ENCODE measurements at regions not wholly inside any gene's neighbourhood (a gene's known extent, or its start where the extent isn't known, plus 50 kb on each side); places are given as distances from the start of the nearest gene placed in this dataset.

DNA sequence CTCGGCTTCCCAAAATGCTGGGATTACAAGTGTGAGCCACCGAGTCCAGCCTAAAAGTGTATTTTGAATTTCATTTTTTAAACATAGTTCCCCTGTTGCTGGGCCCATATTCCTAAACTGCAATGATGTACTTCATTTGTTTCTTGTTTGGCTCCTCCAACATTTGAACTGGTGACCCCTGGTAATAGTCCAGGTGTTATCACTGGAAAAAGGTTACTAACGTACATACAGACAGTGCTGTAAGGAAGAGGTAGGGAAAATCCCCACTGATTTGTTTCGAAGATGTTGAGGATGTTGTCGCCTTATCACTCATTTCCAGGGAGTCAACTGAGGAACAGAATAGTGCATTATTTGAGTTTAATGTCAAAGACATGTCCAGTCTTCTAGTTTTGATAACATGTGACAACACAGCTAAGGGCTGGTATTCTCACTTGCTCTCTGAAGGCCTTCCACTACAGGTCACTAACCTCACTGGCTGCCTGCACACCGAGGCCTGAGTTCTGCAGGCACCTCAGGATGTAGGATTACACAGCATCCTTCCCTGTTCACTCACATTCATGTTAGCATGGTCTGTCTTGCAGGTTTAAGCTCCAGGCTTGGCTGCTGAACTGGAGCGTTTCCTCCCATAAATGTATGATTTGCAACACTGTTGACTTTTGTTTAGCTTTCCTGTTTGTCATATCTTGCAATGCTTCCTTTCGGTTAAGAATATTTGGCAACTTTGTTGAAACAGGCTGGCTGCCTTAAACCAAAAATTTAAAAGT, 362.8 kb downstream of the INHBA start (continued):
- TF ChIP-seq, protein P1, sequence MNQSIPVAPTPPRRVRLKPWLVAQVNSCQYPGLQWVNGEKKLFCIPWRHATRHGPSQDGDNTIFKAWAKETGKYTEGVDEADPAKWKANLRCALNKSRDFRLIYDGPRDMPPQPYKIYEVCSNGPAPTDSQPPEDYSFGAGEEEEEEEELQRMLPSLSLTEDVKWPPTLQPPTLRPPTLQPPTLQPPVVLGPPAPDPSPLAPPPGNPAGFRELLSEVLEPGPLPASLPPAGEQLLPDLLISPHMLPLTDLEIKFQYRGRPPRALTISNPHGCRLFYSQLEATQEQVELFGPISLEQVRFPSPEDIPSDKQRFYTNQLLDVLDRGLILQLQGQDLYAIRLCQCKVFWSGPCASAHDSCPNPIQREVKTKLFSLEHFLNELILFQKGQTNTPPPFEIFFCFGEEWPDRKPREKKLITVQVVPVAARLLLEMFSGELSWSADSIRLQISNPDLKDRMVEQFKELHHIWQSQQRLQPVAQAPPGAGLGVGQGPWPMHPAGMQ (IDR thresholded peaks at IDR 0.05; ENCODE audit: borderline replicate concordance): no peak
- TF ChIP-seq POLR2AphosphoS5 (IDR thresholded peaks at IDR 0.05; ENCODE audit: low read length) (no peak), RBBP5 (conservative IDR thresholded peaks at IDR 0.05) (no peak), JUND (IDR thresholded peaks at IDR 0.05; ENCODE audit: low read depth, low read length) (no peak)
- TF ChIP-seq, protein P2, sequence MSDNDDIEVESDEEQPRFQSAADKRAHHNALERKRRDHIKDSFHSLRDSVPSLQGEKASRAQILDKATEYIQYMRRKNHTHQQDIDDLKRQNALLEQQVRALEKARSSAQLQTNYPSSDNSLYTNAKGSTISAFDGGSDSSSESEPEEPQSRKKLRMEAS (IDR thresholded peaks at IDR 0.05; ENCODE audit: low read depth, low read length): no peak

DNA sequence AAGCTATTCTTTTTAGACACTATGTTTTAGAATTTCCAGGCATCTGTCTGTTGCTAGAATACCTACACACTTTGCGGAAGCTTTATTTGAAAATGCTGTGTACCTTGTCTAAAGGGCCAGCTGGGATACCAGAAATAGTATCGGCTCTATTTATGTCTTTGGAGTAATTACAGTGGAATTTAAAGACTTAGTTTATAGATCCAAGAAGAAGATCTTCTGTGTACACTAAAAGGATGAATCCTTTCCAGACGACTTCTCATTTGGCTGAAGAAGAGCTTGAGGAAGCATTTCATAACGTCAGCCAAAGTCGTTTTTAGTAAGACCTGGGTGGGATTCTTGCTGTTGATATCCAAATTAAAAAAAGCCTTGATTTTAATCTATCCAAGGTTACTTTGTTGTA, 365.9 kb downstream of the INHBA start:
- BruUV-seq (replicated peaks): no TSS peak
- no peaks in the 10 kb centered on the region for H4K20me1 ChIP-seq (ENCODE audit: control insufficient read depth, insufficient read depth)
- no peaks in the 10 kb centered on the region for H3K36me3 ChIP-seq (ENCODE audit: control insufficient read depth in 2 of 2, insufficient read depth in 2 of 2, low read length in 1 of 2)
- H3K9me3 ChIP-seq (replicated peaks; ENCODE audit: control insufficient read depth, insufficient read depth, low read length): no peaks in the 10 kb centered on the region
- ATAC-seq: no peak
- no peak overlapping the region for H3K9ac ChIP-seq (ENCODE audit: control insufficient read depth, insufficient read depth, low read length)
- H3K27ac ChIP-seq (ENCODE audit: control insufficient read depth, insufficient read depth): no peak overlapping the region
- ChIA-PET RAD21 (ENCODE audit: unreplicated experiment) (no interaction called here), CTCF (interaction anchor here (0.6 to 1.7 kb wide), 2 partner anchors 8 to 368 kb away, joined by 3 to 5 read pairs; no protein-coding TSS in a partner anchor), SMC1A (ENCODE audit: uncharacterized antibody, unreplicated experiment) (interaction anchor here (0.9 kb wide), 1 partner anchor 18 kb away, joined by 3 read pairs; no protein-coding TSS in a partner anchor), POLR2A (no interaction called here)
- H3K27me3 ChIP-seq (replicated peaks in 1 of 2; ENCODE audit: control insufficient read depth in 2 of 2, insufficient read depth in 2 of 2, low read length in 1 of 2): no peaks in the 10 kb centered on the region
- H2AFZ ChIP-seq (ENCODE audit: control insufficient read depth, low read depth, low read length): no peak overlapping the region
- no peaks in the 10 kb centered on the region for H3K79me2 ChIP-seq (ENCODE audit: control insufficient read depth, insufficient read depth, low read length)
- intact Hi-C loops (cut with micrococcal nuclease; ENCODE audit: unreplicated experiment): no loop called here
- 40% methylated on average over 5 of the region's 5 CpGs for WGBS (ENCODE audit: insufficient coverage, insufficient replicate concordance, low lambda C conversion rate, missing lambda C conversion rate)
- DNase-seq (ENCODE audit: low read depth, low spot score): no peak
- H3K4me2 ChIP-seq (ENCODE audit: control insufficient read depth, insufficient read depth): no peak overlapping the region
- H3K4me3 ChIP-seq: no peak overlapping the region
- no peak for FAIRE-seq
- in situ Hi-C loops (cut with MboI): no loop called here
- H3K4me1 ChIP-seq (ENCODE audit: control insufficient read depth, insufficient read depth, low read length): no peaks in the 10 kb centered on the region
- TF ChIP-seq, protein P3, sequence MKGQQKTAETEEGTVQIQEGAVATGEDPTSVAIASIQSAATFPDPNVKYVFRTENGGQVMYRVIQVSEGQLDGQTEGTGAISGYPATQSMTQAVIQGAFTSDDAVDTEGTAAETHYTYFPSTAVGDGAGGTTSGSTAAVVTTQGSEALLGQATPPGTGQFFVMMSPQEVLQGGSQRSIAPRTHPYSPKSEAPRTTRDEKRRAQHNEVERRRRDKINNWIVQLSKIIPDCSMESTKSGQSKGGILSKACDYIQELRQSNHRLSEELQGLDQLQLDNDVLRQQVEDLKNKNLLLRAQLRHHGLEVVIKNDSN (IDR thresholded peaks at IDR 0.05; ENCODE audit: borderline replicate concordance, extremely low read length, insufficient read depth, low read depth, low read length): no peak
- TF ChIP-seq TCF12 (IDR thresholded peaks at IDR 0.05; ENCODE audit: low read depth, low read length) (no peak), IRF4 (IDR thresholded peaks at IDR 0.05; ENCODE audit: low read depth, low read length) (no peak), IKZF1 (conservative IDR thresholded peaks at IDR 0.05) (no peak), ZNF207 (IDR thresholded peaks at IDR 0.05; ENCODE audit: borderline replicate concordance) (no peak), EZH2 (IDR thresholded peaks at IDR 0.05; ENCODE audit: borderline replicate concordance, control insufficient read depth, low read depth, low read length) (no peak)
- TF ChIP-seq, protein P4, sequence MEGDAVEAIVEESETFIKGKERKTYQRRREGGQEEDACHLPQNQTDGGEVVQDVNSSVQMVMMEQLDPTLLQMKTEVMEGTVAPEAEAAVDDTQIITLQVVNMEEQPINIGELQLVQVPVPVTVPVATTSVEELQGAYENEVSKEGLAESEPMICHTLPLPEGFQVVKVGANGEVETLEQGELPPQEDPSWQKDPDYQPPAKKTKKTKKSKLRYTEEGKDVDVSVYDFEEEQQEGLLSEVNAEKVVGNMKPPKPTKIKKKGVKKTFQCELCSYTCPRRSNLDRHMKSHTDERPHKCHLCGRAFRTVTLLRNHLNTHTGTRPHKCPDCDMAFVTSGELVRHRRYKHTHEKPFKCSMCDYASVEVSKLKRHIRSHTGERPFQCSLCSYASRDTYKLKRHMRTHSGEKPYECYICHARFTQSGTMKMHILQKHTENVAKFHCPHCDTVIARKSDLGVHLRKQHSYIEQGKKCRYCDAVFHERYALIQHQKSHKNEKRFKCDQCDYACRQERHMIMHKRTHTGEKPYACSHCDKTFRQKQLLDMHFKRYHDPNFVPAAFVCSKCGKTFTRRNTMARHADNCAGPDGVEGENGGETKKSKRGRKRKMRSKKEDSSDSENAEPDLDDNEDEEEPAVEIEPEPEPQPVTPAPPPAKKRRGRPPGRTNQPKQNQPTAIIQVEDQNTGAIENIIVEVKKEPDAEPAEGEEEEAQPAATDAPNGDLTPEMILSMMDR (IDR thresholded peaks at IDR 0.05 in 2 of 3, conservative IDR thresholded peaks at IDR 0.05 in 1 of 3; ENCODE audit: control insufficient read depth in 2 of 3, extremely low read depth in 1 of 3, insufficient read depth in 1 of 3, low read depth in 3 of 3, low read length in 3 of 3): no peak
- TF ChIP-seq, protein P5, sequence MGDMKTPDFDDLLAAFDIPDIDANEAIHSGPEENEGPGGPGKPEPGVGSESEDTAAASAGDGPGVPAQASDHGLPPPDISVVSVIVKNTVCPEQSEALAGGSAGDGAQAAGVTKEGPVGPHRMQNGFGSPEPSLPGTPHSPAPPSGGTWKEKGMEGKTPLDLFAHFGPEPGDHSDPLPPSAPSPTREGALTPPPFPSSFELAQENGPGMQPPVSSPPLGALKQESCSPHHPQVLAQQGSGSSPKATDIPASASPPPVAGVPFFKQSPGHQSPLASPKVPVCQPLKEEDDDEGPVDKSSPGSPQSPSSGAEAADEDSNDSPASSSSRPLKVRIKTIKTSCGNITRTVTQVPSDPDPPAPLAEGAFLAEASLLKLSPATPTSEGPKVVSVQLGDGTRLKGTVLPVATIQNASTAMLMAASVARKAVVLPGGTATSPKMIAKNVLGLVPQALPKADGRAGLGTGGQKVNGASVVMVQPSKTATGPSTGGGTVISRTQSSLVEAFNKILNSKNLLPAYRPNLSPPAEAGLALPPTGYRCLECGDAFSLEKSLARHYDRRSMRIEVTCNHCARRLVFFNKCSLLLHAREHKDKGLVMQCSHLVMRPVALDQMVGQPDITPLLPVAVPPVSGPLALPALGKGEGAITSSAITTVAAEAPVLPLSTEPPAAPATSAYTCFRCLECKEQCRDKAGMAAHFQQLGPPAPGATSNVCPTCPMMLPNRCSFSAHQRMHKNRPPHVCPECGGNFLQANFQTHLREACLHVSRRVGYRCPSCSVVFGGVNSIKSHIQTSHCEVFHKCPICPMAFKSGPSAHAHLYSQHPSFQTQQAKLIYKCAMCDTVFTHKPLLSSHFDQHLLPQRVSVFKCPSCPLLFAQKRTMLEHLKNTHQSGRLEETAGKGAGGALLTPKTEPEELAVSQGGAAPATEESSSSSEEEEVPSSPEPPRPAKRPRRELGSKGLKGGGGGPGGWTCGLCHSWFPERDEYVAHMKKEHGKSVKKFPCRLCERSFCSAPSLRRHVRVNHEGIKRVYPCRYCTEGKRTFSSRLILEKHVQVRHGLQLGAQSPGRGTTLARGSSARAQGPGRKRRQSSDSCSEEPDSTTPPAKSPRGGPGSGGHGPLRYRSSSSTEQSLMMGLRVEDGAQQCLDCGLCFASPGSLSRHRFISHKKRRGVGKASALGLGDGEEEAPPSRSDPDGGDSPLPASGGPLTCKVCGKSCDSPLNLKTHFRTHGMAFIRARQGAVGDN (IDR thresholded peaks at IDR 0.05): no peak

Measured in GM12878 (cell line).